Activated CD4-positive, alpha-beta T cell treated with anti-CD3 and anti-CD28 coated beads for 24 hours (primary cell): ENCODE measurements at regions not wholly inside any gene's neighbourhood (a gene's known extent, or its start where the extent isn't known, plus 50 kb on each side); places are given as distances from the start of the nearest gene placed in this dataset.

Source experiments
- DNase-seq, 2 donors: peaks; one replicate each; pipeline ENCODE4 v3.0.0-alpha.2; 2020; ENCODE audit warnings: low read depth in 2 of 2

DNA sequence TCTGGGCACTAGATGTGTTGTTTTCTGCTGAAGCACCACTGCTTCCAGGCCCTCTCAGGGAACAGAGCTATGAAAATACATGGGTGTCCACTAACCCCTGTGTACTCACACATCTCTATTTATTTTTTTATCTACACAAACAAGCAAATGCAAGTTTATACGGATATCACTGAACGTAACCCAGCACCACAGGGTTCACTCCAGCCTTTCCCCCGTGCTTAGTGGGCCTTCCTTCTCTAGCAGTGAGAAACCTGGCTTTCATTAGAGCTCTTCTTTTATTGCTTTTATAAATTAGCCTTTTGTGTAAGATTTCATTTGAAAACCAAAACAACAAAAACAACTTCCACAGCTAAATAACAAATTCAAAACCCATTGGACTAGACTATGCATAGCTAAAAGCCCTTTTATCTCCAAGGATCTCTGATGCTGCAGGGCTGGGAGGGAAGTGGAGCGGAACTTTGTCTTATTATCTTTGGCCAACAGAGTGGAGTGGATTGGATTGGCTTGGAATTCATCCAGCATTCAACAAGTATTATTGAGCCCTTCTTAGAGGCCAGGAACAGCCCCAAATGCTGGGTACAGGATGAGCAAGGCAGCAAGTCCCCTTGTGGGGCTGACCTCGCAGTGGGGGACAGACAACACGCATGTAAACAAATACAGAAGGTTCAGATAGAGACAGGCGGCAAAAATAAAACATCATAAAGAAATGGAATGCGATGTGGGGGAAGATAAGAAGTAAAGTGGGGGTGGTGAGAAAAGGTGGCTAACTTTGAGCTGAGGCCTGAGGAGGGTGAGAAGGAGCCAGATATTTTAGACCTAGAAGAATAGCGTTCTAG, 371.8 kb upstream of the POU3F1 start:
- DNase-seq: no peak

DNA sequence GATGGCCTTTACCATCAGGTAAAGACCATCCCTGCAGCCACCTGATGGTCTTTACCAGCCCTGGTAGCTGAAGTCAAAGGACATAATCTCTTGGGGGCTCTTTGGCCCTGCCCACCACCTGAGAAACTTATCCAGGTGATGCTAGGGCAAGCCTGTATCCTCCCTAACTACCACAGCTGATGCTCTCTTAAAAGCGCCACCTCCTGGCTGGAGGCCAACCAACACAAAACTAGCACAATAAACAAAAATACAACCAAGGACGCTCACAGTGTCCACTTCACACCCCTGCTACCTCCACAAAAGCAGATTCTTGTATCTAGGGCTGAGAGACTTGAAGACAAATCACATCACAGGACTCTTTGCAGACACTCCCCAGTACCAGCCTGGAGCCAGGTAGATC, 357.1 kb upstream of the POU3F1 start:
- DNase-seq: no peak

DNA sequence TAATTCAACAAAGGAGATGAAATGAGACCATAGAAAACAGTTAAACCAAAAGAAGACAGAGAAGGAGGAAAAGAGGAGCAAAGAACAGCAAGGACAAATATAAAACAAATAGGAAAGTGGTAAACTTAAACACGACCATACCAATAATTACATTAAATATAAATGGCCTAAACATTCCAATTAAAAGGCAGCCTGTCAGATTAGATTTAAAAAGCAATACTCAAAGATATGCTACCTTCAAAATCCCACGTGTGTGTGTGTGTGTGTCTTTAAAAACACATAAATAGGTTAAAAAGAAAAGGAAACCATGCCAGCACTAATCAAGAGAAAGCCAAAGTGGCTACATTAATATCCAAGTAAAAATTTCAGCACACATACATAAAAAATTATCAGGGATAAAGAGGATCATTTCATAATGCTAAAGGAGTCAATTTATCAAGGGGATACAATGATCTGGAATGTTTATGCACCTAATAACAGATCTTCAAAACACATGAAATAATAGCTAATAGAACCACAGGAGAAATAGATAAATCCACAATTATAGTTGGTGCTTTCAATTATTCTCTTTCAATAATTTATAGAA, 355.7 kb upstream of the POU3F1 start:
- DNase-seq: no peak

DNA sequence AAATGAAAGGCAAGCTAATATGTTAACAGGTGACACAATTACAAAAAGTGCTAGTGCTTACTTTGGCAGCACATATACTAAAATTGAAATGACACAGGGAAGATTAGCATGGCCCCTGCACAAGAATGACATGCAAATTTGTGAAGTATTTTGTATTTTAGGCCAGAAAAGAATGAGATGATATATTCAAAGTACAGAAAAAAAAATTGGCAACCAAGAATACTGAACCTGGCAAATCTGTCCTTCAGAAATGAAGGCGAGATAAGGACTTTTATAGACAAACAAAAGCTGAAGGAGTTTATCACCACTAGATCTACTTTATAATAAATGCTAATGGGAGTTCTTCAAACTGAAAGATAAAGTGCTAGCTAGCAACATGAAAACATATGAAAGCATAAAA, 350.0 kb upstream of the POU3F1 start:
- no peak for DNase-seq

DNA sequence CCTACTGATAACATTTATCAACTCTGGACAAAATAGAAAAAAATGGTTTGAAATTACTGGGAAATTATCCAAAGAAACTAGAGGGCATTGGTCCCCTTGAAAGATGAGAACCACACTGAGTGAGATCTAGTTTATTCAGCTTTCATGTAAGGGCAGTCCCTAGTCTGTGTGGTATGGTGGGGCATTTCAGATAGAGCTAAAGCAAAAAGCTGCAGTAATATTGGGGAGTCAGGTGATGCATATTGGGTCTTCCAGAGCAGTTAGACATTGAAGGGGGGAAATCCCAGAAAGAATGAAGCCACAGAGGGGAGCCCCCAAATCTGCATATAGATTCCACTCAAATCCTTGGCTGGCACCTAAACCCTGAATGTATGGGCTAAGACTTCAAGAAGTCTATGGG, 347.7 kb upstream of the POU3F1 start:
- no peak for DNase-seq

DNA sequence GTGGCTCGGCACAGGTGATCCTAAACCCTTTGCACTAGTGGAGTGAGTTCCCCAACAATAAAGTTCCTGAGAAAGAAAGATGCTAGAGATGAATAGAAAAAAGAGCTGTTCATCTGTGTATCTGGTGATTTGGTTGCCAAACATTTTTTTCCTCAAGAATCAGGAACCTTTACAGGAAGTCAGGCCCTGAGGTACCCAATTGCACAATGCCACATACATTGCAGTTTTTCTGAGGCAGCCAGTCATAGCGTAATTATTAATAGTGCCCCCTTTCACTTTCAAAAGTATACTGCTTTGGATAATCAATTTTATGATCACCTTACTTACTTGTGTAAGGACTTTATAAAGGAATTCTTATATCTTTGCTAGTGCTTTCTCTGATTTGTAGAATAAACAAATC, 346.3 kb upstream of the POU3F1 start:
- no peak for DNase-seq

DNA sequence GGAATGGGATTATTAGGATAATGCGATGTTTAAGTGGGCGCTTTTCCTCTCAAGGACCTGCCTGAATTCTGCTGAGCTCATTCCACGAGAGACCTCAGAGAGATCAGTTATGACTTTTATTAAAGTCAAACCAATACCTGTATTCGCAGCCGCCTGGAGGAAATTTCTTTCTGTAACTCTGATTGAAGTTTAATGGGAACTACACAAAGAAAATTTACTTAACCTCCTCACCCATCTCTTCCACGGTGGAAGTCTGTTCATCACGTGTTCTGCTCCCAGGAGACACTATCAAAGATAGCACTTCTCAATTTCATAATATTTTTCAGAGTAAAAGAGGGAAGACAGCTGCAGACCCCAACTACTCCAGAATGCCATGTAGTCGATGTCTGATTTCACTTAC, 334.7 kb upstream of the POU3F1 start:
- DNase-seq: no peak

DNA sequence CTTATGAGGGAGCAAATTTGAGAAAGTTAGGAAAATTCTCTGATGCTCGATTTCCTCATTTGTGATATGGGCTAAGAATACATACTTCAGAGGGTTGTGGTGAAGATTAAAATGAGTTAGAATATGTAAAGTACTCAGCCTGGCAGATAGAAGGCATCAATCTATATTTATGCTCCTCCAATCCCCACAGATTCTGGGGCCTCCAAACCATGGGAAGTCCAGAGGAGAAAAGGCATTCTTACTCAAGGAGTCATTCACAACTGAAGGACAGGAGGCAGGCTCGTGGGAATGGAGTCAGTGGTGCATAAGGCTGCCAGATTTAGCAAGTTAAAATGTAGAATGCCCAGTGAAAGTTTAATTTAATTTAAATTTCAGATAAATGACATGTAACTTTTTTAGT, 330.0 kb upstream of the POU3F1 start:
- DNase-seq: no peak

DNA sequence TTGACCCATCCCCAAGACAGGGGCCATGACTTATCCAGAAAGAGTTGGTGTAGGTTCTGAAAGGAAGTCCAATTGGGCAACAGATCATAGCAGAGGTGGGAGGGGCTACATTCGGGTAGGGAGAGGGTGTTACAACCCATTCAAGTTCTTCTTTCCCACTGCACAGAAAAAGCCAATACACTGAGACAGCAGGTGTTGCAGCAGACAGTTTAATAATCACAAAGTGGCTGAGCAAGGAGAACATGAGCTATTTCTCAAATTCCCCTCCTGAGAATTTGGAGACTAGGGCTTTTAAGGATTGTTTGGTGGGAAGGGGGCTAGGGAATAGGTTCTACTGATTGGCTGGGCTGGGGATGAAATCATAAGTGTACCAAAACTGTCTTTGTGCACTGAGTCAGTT, 328.4 kb upstream of the POU3F1 start:
- DNase-seq: no peak

DNA sequence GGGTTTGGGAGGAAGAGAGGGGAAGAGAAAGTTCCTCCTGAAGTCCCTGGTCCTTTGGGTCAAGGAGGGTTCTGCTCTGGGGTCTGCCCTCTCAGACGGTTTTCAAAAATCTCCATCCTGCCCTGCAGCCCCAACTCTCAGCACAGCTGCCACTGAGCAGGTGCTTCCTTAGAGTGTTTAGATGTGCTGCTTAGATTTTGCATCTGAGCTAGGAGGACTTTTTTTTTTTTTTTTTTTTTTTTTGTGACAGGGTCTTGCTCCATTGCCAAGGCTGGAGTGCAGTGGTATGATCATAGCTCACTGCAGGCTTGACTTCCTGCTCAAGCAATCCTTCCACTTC, 324.9 kb upstream of the POU3F1 start:
- DNase-seq: no peak

DNA sequence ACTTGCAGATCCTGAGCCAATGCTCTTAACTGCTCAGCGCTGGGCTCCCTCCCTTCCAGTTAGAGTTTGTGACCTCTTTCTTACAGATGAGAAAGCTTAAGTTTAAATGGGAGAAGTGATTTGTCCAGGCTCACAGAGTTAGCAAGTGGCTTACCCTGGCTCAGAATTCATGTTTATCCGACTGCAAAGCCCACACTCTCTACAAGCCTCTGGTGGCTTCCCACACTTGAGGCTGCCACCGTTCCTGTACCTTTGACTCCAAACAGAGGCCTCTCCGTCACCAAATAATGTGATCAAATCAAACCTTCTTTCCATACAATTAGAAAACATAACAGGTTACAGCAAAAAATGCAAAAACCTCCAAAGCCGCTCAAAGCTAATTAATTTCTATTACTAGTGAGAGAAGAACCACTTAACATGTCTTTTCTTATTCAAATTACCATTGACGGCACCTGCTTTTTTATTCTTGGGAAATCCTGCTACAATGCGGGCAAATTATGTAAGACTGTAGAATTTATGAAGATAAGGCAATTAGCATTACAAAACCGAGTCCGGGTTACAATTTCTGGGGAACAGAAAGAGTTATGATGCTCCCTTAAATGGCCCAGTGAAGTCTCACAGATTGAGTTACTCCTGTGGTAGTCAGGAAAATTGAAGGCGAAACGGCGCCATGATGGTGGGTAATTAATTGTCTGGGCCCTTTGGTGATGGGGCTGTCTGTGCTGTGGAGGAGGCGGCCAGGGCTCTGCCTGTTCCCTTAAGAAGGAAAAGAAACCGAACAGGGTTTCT, 324.3 kb upstream of the POU3F1 start:
- no peak for DNase-seq

DNA sequence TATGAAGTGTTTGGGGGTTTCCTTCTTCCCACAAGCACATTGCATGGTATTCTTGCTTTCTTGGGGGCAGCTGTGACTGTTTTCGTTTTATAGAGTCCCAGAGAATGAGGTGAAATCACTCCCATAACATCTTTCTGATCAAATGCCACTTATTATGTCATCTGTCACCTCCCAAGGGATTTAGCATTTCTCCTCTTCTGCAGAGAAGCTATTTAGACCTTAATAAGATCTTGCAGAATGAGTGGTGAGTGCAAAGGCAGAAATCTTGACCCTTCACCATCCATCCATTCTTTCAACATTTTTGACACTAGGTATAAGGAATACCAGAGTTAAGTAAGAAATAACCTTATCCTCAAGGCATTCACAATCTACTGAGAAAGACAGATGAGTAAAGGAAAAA, 318.6 kb upstream of the POU3F1 start:
- DNase-seq: no peak

DNA sequence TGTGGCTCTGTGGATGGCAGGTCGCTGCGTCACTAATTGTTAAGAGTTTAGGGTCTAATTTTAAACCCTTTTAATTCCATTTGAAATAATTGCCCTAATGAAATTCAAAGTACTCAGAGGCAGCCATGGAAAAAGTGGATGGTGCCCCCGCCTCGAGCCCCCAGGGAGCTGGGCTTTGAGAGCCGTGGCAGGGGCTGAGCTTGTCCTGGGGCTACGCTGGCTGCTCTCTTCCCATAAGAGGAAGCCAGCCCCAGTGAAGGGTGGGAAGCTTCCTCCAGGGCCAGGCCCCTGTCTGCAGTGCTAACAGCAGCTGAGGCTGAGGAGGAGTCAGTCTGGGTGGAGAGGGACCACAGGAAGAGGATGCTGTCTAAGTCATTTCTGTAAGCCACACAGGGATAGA, 315.0 kb upstream of the POU3F1 start:
- no peak for DNase-seq

DNA sequence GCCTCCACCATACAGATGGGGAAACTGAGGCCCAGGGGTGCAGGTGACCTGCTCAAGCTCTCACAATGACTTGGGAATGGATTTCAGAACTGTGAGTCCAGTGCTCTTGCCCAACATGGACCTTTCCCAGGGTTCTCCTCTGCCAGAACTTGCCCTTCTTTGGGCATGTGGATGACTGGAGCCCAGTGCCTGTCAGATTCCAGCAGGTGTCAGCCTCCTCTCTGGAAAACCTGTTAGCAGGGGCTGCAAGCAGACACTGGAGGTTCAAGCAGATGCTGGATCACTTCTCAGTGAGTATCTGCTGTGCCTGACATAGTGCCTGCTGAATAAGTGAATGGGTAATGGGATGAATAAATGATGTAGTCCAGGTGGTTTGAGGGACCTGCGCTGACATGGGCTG, 314.2 kb upstream of the POU3F1 start:
- no peak for DNase-seq

DNA sequence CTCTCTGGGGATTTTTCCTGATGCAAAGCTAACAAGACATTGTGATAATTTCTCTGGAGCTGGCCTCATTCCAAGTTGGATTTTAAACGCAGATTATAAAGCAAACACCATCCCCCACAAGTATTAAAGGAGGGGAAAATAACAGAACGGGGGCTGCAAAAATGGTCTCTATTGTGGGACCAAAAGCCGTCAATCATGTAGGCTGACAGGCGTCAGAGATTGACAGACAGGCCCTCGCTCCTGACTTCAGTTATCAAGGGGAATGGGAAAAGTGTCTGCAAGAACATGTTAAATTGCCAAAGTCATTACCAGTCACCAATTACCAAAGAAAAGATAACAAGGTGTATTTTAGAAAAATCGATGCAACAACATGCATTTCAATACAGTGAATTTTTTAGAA, 307.4 kb upstream of the POU3F1 start:
- DNase-seq: no peak

DNA sequence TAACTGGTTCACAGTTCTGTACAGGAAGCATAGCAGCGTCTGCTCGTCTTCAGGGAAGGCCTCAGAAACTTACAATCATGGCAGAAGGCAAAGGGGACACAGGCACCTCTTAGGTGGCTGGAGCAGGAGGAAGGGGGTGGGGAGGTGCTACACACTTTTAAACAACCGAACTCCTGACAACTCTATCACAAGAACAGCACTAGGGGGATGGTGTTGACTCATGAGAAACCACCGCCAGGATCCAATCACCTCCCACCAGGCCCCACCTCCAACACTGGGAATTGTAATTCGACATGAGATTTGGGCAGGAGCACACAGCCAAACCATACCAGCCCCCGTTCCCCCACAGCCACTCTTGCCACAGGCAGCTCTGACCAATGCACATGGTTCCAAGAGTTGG, 306.3 kb upstream of the POU3F1 start:
- DNase-seq: no peak

DNA sequence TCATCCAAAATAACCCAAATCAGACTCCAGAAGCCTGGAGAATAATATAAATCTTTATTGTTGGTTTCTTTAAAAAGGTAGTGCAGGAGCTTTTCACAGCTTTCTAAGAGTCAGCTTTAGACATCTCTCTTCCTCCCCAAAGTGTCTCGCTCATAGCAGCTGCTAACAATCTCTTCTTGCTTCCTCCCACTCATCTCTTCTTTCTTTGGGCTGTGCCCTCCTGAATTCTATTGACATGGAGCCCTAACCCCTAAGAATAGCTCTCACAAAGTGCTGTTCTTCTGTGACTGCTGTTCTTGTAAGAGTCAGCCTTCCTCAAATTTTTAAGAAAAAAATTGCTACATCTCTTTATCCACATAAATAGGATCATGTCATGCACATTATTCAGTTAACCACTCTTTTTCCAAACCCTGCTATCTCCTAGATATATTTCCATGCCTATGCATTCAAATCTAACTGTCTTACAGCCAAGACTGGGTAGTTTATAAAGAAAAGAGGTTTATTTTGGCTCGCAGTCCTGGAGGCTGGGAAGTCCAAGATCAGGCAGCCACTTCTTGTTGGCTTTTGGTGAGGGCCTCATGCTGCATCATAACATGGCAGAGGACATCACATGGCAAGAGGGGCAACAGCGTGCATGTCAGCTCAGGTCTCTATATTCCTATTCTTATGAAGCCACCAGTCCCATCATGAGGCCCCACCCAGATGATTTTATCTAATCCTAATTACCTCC, 301.0 kb upstream of the POU3F1 start:
- DNase-seq: no peak

DNA sequence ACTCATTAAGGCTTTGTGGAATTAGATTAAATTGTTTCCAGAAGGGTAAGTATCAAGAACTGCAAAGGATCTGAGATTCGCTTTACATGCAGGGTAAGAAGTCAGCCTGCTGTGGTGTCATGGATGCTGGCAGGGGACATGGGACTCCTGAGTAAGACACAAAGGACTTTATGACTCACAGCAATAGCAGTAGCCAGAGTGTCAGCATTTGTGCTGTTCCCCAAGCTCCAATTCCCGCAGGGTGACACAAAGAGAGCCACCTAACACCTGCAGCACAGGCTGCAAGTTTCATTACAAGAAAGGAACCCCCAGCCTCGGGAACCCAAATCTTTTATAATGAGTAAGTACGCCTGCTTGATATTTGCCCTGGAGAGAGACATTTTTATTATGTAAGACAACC, 298.1 kb upstream of the POU3F1 start:
- DNase-seq: no peak

DNA sequence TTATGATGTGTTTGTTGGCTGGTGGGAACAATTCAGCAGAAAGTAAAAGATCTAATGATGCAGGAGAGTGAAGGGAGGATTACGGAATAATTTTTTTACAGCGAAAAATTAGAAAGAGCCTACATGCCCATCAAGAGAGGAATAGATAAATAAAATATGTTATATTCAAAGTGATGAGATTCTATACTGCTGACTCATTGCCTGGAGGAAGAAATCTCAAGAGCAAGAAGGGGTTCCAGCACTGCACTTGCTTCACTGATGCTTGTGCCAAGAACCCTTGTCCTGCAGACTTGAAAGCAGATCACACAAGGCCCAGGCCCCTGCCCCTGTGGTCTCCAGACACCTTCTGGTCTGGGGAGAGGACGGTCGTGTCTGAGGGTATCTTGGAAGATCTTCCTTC, 295.1 kb upstream of the POU3F1 start:
- DNase-seq: no peak

DNA sequence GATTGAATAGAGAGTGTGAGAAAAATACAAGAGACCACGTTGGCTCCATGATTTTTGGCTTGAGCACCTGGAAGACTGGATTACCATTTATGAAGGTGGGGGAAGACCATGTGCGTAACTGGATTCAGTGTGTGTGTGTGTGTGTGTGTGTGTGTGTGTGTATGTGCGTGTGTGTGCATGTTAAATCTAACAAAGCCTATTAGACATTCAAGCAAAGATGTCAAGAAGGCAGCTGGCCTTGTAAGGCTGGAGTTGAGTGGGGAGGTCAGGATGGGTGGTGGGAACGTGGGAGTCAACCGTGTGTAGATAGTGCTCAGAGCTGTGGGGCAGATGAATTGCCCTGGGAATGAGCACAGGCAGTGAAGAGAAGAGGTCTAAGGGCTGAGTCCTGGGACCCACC, 293.8 kb upstream of the POU3F1 start:
- no peak for DNase-seq

DNA sequence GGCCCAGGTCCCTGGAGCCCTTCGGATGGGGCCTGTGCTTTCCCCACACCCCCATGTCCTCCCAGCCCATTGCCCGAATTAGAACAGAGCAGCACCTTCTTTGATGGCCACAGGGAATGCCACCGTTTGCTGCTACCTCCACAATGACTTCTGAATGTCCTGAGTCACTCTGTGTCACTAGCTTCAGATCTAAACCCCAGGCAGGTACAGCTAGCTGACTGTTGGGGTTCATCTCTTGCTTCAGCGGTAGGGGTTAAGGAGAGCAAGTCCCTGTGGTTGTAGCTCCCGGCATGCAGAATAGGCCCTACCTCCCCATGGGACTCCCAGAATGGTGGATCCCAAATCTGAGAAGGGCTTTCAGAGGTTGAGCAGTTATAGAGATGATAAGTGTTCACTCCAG, 291.1 kb upstream of the POU3F1 start:
- no peak for DNase-seq

DNA sequence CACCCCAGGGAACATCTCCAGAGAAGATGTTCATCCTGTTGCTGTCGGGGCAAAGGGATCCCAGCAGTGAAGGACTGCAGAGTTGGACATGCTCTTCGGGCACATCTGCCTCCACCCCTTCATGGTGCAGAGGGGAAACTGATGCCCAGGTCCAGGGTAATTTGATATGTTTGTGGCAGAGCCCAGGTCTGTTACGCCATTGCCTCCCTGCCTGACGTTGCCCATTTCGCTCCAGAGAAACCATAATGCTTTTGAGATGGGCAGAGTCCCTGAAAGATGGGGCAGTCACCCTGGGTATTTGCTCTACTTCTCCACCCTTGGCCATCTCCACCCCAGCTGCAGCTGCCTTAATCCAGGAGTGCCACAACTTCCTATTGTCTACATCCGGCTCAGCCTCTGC, 290.4 kb upstream of the POU3F1 start:
- DNase-seq: no peak
